Parathyroid adenoma (tissue), 2 donors: ENCODE measurements at regions not wholly inside any gene's neighbourhood (a gene's known extent, or its start where the extent isn't known, plus 50 kb on each side); places are given as distances from the start of the nearest gene placed in this dataset.

Source experiments
- H2AFZ ChIP-seq: fragments of 300-600 bp; sonication (generic); one replicate; pipeline ENCODE4 v1.7.0; 2017; ENCODE audit warnings: antibody characterized with exemption, mild to moderate bottlenecking
- H3K27ac ChIP-seq: fragments of 300-600 bp; sonication (generic); one replicate; pipeline ENCODE4 v1.7.0; 2017
- H3K27me3 ChIP-seq: fragments of 300-600 bp; sonication (generic); one replicate; pipeline ENCODE4 v1.7.0; 2017; ENCODE audit warnings: low read length; ENCODE audit not compliant: control insufficient read depth, insufficient read depth
- H3K36me3 ChIP-seq: fragments of 300-600 bp; sonication (generic); one replicate; pipeline ENCODE4 v1.7.0; 2017; ENCODE audit warnings: low read length; ENCODE audit not compliant: control insufficient read depth, insufficient read depth
- H3K4me1 ChIP-seq: fragments of 300-600 bp; sonication (generic); one replicate; pipeline ENCODE4 v1.7.0; 2017; ENCODE audit warnings: control low read depth
- H3K4me2 ChIP-seq: fragments of 300-600 bp; sonication (generic); one replicate; pipeline ENCODE4 v1.7.0; 2017; ENCODE audit warnings: low read length
- H3K4me3 ChIP-seq: fragments of 300-600 bp; sonication (generic); one replicate; pipeline ENCODE4 v1.7.0; 2017; ENCODE audit warnings: low read depth, low read length
- H3K79me2 ChIP-seq: fragments of 300-600 bp; sonication (generic); one replicate; pipeline ENCODE4 v1.7.0; 2017; ENCODE audit warnings: control low read depth
- H3K9ac ChIP-seq: fragments of 300-600 bp; sonication (generic); one replicate; pipeline ENCODE4 v1.7.0; 2017; ENCODE audit warnings: mild to moderate bottlenecking
- H3K9me3 ChIP-seq: fragments of 300-600 bp; sonication (generic); one replicate; pipeline ENCODE4 v1.7.0; 2017; ENCODE audit warnings: low read length; ENCODE audit not compliant: control insufficient read depth
- TF ChIP-seq, protein P1 (sequence below): fragments of 300-600 bp; sonication (generic); IDR thresholded peaks from one replicate; pipeline ENCODE4 v1.7.0; 2017; ENCODE audit warnings: antibody characterized with exemption, mild to moderate bottlenecking
- donor health status: primary hyperparathyroidism.

DNA sequence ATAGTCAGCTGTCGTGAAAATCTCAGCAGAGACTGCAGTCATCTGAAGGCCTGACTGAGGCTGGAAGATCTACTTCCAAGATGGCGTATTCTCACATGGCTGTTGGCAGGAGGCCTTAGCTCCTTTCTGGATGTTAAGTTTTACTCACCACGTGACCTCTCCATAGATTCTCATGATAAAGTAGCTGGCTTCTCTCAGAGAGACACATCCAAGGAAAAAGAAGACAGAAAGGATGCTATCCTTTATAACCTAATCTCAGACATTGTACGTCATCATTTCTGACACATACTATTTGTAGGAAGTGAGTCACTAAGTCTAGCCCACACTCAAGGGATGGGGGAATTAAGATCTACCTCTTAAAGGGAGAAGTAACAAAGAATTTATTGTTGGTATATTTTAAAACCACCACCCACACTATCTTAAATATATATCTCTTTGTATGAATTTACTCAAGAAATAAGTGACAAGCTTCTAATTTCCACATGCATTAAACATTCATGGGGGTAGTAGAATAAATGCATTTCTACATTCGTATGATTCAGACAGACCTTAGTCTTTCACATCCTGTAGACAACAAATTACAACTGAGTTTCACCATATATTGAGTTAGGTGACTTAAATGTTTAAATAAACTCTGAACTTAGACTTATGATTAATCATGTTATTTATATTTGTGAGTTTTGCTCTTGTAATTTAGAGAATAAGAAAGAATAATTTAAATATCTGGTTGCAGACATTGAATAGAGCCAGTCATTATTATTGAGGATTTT, 411.0 kb downstream of the LRIG3 start:
- TF ChIP-seq, protein P1, sequence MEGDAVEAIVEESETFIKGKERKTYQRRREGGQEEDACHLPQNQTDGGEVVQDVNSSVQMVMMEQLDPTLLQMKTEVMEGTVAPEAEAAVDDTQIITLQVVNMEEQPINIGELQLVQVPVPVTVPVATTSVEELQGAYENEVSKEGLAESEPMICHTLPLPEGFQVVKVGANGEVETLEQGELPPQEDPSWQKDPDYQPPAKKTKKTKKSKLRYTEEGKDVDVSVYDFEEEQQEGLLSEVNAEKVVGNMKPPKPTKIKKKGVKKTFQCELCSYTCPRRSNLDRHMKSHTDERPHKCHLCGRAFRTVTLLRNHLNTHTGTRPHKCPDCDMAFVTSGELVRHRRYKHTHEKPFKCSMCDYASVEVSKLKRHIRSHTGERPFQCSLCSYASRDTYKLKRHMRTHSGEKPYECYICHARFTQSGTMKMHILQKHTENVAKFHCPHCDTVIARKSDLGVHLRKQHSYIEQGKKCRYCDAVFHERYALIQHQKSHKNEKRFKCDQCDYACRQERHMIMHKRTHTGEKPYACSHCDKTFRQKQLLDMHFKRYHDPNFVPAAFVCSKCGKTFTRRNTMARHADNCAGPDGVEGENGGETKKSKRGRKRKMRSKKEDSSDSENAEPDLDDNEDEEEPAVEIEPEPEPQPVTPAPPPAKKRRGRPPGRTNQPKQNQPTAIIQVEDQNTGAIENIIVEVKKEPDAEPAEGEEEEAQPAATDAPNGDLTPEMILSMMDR: no peak
- no peaks in the 10 kb centered on the region for H3K27me3 ChIP-seq
- H3K4me1 ChIP-seq: no peaks in the 10 kb centered on the region
- no peak overlapping the region for H2AFZ ChIP-seq
- H3K4me2 ChIP-seq: no peak overlapping the region
- no peak overlapping the region for H3K9ac ChIP-seq
- H3K36me3 ChIP-seq: no peaks in the 10 kb centered on the region
- no peak overlapping the region for H3K27ac ChIP-seq
- H3K79me2 ChIP-seq: no peaks in the 10 kb centered on the region
- H3K9me3 ChIP-seq: no peaks in the 10 kb centered on the region
- no peak overlapping the region for H3K4me3 ChIP-seq

DNA sequence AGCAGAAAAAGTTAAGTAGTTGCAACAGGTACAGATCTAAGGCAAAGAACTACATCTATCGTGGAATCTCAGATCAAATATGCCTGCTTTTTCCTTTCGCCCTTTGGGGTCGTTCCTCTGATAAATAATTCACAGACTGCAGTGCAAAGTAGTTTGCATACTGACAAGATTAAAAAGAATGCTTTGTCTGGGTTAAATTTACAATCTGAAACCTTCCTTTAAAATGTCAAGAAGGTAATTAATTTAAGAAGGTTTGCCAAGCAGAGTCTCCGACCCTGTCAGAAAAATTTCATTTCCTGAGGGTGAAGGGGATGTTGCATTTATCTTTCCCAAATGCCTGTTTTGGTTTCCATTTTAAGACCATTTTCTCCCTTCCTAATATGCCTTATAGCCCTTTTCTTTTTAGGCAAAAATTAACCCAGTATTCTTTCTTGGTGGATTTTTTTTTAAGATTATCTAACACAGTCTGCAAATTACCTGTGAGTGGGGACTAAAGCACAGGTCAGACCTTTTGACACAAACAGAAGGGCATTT, 406.9 kb downstream of the LRIG3 start:
- Histone ChIP-seq H3K36me3 (no peaks in the 10 kb centered on the region), H3K9me3 (no peaks in the 10 kb centered on the region), H3K27ac (no peak overlapping the region), H3K27me3 (no peaks in the 10 kb centered on the region), H3K4me1 (no peaks in the 10 kb centered on the region), H2AFZ (no peak overlapping the region), H3K4me3 (no peak overlapping the region), H3K4me2 (no peak overlapping the region), H3K9ac (no peak overlapping the region), H3K79me2 (no peaks in the 10 kb centered on the region)
- TF ChIP-seq, protein P1: no peak

DNA sequence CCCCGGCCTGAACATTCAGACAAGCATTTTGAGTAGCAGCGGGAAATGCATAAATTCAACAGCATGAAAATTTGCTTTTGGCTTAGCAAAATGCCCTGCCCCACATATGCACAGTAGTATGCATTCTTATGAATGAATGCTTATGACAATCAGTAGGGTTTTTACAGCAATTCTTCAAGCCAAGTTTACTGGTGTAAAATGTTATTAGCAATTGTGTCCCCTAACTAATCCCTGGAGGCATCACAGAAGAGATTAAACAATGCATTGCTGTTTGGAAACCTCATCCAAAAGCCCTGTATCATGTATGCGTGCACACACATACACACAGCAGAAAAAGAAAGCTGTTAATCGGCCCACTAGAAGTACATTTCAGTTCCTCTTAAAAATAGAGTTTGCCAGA, 406.5 kb downstream of the LRIG3 start:
- Histone ChIP-seq H3K79me2 (no peaks in the 10 kb centered on the region), H3K36me3 (no peaks in the 10 kb centered on the region), H3K4me3 (no peak overlapping the region), H3K4me2 (no peak overlapping the region), H3K9ac (no peak overlapping the region), H3K4me1 (no peaks in the 10 kb centered on the region), H3K9me3 (no peaks in the 10 kb centered on the region), H2AFZ (no peak overlapping the region), H3K27ac (no peak overlapping the region), H3K27me3 (no peaks in the 10 kb centered on the region)
- TF ChIP-seq, protein P1: no peak

DNA sequence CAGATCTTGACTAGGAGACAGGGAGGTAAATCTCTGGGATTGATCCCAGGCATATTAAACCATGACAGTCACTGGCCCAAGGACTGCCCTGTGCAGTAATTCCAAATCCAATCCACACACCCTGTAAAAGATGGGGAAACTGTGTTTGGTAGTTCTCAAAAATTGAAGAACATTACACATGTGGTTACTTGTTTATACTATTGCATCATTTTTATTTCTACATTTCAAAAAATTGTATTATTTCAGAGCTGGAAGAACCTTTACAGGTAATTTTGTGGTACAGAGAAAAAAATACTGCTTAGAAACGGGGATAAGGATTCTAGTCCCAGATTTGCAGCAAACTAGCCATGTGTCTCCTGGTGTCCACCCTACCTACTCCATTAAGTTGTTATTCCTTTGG, 400.5 kb downstream of the LRIG3 start:
- TF ChIP-seq, protein P1: no peak
- Histone ChIP-seq H2AFZ (no peak overlapping the region), H3K4me2 (no peak overlapping the region), H3K9me3 (no peaks in the 10 kb centered on the region), H3K4me1 (no peaks in the 10 kb centered on the region), H3K4me3 (no peak overlapping the region), H3K27me3 (no peaks in the 10 kb centered on the region), H3K36me3 (no peaks in the 10 kb centered on the region), H3K79me2 (no peaks in the 10 kb centered on the region), H3K27ac (no peak overlapping the region), H3K9ac (no peak overlapping the region)

DNA sequence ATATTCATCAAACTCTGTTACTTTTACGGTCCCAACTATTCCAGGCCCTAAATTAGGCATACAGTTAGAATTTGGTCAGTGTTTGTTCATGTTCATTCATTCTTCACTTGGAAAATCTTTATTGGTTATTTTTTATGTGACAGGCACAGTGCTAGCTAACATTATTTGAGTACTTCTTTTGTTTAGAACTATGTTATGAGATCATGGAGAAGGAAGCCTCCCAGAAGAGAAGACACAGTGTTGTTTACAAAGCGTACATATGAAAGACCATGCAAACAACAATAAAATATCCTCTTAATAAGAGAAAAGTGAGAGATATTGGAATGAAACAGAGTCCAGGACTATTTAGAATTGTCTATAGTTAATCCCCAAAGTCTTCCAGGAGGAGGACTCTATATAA, 399.2 kb downstream of the LRIG3 start:
- Histone ChIP-seq H2AFZ (no peak overlapping the region), H3K27ac (no peak overlapping the region), H3K4me1 (no peaks in the 10 kb centered on the region), H3K36me3 (no peaks in the 10 kb centered on the region), H3K4me3 (no peak overlapping the region), H3K4me2 (no peak overlapping the region), H3K9me3 (no peaks in the 10 kb centered on the region), H3K79me2 (no peaks in the 10 kb centered on the region), H3K27me3 (no peaks in the 10 kb centered on the region), H3K9ac (no peak overlapping the region)
- TF ChIP-seq, protein P1: no peak
